ENCODE measurements at regions not wholly inside any gene's neighbourhood (a gene's known extent, or its start where the extent isn't known, plus 50 kb on each side); places are given as distances from the start of the nearest gene placed in this dataset.

- Histone ChIP-seq H3K9me3 (ENCODE audit: control insufficient read depth in 1 of 2, low read length in 2 of 2) (no peaks in the 10 kb centered on the region), H3K36me3 (ENCODE audit: control insufficient read depth in 1 of 2, insufficient read depth in 2 of 2, low read length in 2 of 2) (no peaks in the 10 kb centered on the region), H3K4me3 (ENCODE audit: low read depth in 1 of 2, low read length in 2 of 2) (no peak overlapping the region), H3K27ac (ENCODE audit: low read depth, low read length) (no peak overlapping the region), H3K4me1 (ENCODE audit: control insufficient read depth in 1 of 2, insufficient read depth in 2 of 2, low read length in 2 of 2) (no peaks in the 10 kb centered on the region), H3K27me3 (ENCODE audit: control insufficient read depth in 1 of 2, insufficient read depth in 2 of 2, low read length in 2 of 2) (no peaks in the 10 kb centered on the region), H3K9ac (ENCODE audit: low read depth in 1 of 2, low read length in 2 of 2) (no peak overlapping the region)
Measured at GRCh38 chr14:29271669-29272068, 505.1 kb downstream of the FOXG1 start.

DNA sequence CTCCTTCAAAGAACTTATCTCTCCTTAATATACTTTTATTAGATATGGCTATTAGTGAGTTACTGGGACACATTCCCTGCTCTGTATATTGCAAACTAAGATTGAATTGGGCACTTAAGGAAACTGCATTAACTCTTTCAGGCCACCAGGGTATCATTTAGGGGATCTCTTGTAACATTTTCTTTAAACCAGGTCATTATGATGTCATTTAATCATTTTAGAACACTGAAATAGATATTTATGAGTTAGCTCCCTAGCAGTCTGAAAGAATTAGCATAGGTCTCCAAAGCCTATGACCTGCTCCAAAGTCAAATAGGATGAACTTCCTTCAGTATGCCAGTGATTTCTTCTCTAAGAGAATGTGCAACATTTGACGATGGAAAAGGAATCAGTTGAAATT is 506.9 kb downstream of the FOXG1 start:
- no peak overlapping the region for H3K9ac ChIP-seq (ENCODE audit: low read depth in 1 of 2, low read length in 2 of 2)
- H3K27ac ChIP-seq (ENCODE audit: low read depth, low read length), result no peak overlapping the region
- H3K36me3 ChIP-seq (ENCODE audit: control insufficient read depth in 1 of 2, insufficient read depth in 2 of 2, low read length in 2 of 2), result no peaks in the 10 kb centered on the region
- no peaks in the 10 kb centered on the region for H3K9me3 ChIP-seq (ENCODE audit: control insufficient read depth in 1 of 2, low read length in 2 of 2)
- H3K27me3 ChIP-seq (ENCODE audit: control insufficient read depth in 1 of 2, insufficient read depth in 2 of 2, low read length in 2 of 2), result no peaks in the 10 kb centered on the region
- H3K4me1 ChIP-seq (ENCODE audit: control insufficient read depth in 1 of 2, insufficient read depth in 2 of 2, low read length in 2 of 2), result no peaks in the 10 kb centered on the region
- no peak overlapping the region for H3K4me3 ChIP-seq (ENCODE audit: low read depth in 1 of 2, low read length in 2 of 2)

DNA sequence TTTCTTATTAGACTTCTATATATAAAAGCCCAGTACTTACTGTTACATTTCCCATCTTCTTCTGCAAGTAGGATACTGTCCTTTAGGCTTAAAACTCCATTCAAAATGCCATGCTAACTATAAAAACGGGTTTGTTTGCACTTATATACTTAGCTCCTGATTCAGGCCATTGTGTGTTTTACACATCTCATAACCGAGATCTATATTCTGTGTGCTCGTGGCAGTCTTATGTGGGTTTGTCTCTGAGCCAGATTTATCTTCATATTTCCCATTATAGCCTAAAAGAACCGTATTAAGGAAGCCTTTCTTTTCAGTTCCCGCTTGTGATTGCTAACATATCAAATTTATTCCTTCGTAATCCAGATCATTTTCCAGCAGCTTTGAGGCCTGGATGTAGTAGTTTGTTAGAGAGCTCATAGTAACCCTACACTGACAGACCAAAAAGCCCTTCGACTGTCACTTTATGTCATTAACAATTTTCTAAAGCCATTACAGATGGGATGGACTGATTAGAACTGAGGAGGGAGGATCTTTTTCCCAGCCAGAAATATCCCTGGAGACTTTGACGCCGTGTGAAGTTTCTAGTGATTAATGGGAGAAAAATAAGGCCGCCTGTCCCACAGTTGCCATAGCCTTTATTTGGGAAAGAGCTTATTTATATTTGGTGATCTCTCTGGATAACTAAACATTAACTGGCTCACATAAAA is 508.5 kb downstream of the FOXG1 start:
- Histone ChIP-seq H3K27ac (ENCODE audit: low read depth, low read length) (no peak overlapping the region), H3K4me3 (ENCODE audit: low read depth in 1 of 2, low read length in 2 of 2) (no peak overlapping the region), H3K27me3 (ENCODE audit: control insufficient read depth in 1 of 2, insufficient read depth in 2 of 2, low read length in 2 of 2) (no peaks in the 10 kb centered on the region), H3K4me1 (ENCODE audit: control insufficient read depth in 1 of 2, insufficient read depth in 2 of 2, low read length in 2 of 2) (no peaks in the 10 kb centered on the region), H3K9ac (ENCODE audit: low read depth in 1 of 2, low read length in 2 of 2) (no peak overlapping the region), H3K9me3 (ENCODE audit: control insufficient read depth in 1 of 2, low read length in 2 of 2) (no peaks in the 10 kb centered on the region), H3K36me3 (ENCODE audit: control insufficient read depth in 1 of 2, insufficient read depth in 2 of 2, low read length in 2 of 2) (no peaks in the 10 kb centered on the region)

DNA sequence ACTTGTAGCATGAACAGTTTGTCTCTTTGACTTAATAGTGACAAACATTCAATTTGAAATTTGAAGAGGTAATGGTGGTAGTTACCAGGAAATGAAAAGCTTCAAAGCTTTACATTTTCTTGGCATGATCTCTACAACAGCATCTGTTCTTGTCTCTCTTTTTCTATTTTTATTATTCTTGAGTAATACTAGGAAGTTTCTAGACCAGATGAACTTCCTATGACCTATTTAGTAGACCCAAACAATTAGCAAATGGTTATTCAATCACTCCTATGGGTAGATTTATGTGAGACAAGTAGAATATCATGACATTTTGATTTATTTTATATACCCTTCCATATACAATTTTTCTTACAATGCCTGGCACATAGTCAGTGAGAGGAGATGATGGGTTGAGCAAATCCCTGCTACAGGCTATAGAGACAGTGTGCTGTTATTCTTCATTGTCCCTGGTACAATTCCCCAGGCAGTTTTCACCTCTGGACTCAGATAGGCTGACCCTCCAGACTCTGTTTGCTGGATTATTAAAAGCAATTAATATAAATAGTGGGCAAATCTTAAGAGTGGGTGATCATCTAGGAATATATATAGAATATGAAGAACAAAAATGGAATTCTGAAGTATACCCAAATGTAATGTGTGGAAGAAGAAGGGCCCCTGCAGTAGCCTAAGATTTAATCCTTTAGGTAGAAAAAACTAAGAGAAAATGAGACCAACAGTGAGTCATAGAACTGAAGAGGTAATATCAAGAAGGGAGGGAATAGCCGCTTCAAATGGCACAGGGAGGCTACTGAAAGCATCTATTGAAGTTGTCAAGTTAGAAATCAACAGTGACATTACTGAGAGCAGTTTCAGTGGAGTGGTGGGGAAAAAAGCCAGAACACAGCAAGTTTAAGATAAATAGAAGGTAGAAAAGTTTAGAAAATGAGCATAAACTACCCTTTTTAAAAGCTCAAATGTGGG is 512.0 kb downstream of the FOXG1 start:
- H3K36me3 ChIP-seq (ENCODE audit: control insufficient read depth in 1 of 2, insufficient read depth in 2 of 2, low read length in 2 of 2), result no peaks in the 10 kb centered on the region
- H3K27me3 ChIP-seq (ENCODE audit: control insufficient read depth in 1 of 2, insufficient read depth in 2 of 2, low read length in 2 of 2), result no peaks in the 10 kb centered on the region
- no peaks in the 10 kb centered on the region for H3K9me3 ChIP-seq (ENCODE audit: control insufficient read depth in 1 of 2, low read length in 2 of 2)
- no peaks in the 10 kb centered on the region for H3K4me1 ChIP-seq (ENCODE audit: control insufficient read depth in 1 of 2, insufficient read depth in 2 of 2, low read length in 2 of 2)
- H3K9ac ChIP-seq (ENCODE audit: low read depth in 1 of 2, low read length in 2 of 2), result no peak overlapping the region
- H3K4me3 ChIP-seq (ENCODE audit: low read depth in 1 of 2, low read length in 2 of 2), result no peak overlapping the region
- no peak overlapping the region for H3K27ac ChIP-seq (ENCODE audit: low read depth, low read length)

GRCh38 chr14:29282169-29282568 is 515.6 kb downstream of the FOXG1 start:
- no peaks in the 10 kb centered on the region for H3K4me1 ChIP-seq (ENCODE audit: control insufficient read depth in 1 of 2, insufficient read depth in 2 of 2, low read length in 2 of 2)
- H3K9ac ChIP-seq (ENCODE audit: low read depth in 1 of 2, low read length in 2 of 2), result no peak overlapping the region
- no peaks in the 10 kb centered on the region for H3K27me3 ChIP-seq (ENCODE audit: control insufficient read depth in 1 of 2, insufficient read depth in 2 of 2, low read length in 2 of 2)
- no peak overlapping the region for H3K4me3 ChIP-seq (ENCODE audit: low read depth in 1 of 2, low read length in 2 of 2)
- no peaks in the 10 kb centered on the region for H3K9me3 ChIP-seq (ENCODE audit: control insufficient read depth in 1 of 2, low read length in 2 of 2)
- H3K36me3 ChIP-seq (ENCODE audit: control insufficient read depth in 1 of 2, insufficient read depth in 2 of 2, low read length in 2 of 2), result no peaks in the 10 kb centered on the region
- no peak overlapping the region for H3K27ac ChIP-seq (ENCODE audit: low read depth, low read length)

DNA sequence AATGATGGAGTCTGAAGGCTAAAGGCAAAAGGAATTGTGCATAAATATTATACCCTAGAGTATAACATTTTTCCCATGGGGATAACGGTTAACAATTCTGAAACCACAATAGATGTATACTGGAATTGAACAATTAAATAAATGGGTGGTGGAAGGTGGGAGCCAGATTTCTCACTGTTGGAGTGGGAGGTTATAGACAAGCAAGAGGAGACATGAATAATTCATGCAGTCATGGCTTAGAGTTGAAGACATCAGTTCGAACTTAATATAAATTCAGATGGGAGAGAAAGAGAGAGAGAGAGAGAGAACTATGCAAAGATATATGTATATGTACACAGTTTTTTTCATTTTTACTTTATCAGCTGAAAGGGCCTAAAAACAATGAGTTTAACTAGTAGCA is 523.9 kb downstream of the FOXG1 start:
- H3K36me3 ChIP-seq (ENCODE audit: control insufficient read depth in 1 of 2, insufficient read depth in 2 of 2, low read length in 2 of 2), result no peaks in the 10 kb centered on the region
- H3K9ac ChIP-seq (ENCODE audit: low read depth in 1 of 2, low read length in 2 of 2), result no peak overlapping the region
- H3K4me3 ChIP-seq (ENCODE audit: low read depth in 1 of 2, low read length in 2 of 2), result no peak overlapping the region
- no peaks in the 10 kb centered on the region for H3K27me3 ChIP-seq (ENCODE audit: control insufficient read depth in 1 of 2, insufficient read depth in 2 of 2, low read length in 2 of 2)
- H3K9me3 ChIP-seq (ENCODE audit: control insufficient read depth in 1 of 2, low read length in 2 of 2), result peaks cover 3 to 16% of the 10 kb centered on the region in 2 donors
- no peaks in the 10 kb centered on the region for H3K4me1 ChIP-seq (ENCODE audit: control insufficient read depth in 1 of 2, insufficient read depth in 2 of 2, low read length in 2 of 2)
- H3K27ac ChIP-seq (ENCODE audit: low read depth, low read length), result no peak overlapping the region

DNA sequence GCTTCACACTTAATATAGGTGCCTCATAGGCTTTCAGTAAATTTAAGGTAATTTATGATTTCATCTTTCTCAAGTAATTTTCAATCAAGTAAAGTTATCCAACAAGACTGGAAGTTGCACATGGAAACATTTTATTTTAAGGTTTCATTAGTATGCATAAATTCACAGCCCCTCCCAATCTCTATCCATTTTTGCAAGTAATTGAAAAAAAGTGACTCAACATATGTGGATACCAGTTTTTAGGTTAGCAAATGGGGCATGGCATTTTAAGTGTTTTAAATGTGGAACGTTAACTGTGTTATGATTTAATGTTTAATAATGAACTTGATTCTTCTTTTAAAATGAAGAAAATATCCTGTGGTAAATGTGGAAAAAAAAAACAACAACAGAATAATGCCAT is 532.8 kb downstream of the FOXG1 start:
- peaks cover 0 to 12% of the 10 kb centered on the region in 2 donors for H3K9me3 ChIP-seq (ENCODE audit: control insufficient read depth in 1 of 2, low read length in 2 of 2)
- H3K4me3 ChIP-seq (ENCODE audit: low read depth in 1 of 2, low read length in 2 of 2), result no peak overlapping the region
- H3K36me3 ChIP-seq (ENCODE audit: control insufficient read depth in 1 of 2, insufficient read depth in 2 of 2, low read length in 2 of 2), result no peaks in the 10 kb centered on the region
- H3K9ac ChIP-seq (ENCODE audit: low read depth in 1 of 2, low read length in 2 of 2), result no peak overlapping the region
- H3K27me3 ChIP-seq (ENCODE audit: control insufficient read depth in 1 of 2, insufficient read depth in 2 of 2, low read length in 2 of 2), result no peaks in the 10 kb centered on the region
- no peak overlapping the region for H3K27ac ChIP-seq (ENCODE audit: low read depth, low read length)
- no peaks in the 10 kb centered on the region for H3K4me1 ChIP-seq (ENCODE audit: control insufficient read depth in 1 of 2, insufficient read depth in 2 of 2, low read length in 2 of 2)

DNA sequence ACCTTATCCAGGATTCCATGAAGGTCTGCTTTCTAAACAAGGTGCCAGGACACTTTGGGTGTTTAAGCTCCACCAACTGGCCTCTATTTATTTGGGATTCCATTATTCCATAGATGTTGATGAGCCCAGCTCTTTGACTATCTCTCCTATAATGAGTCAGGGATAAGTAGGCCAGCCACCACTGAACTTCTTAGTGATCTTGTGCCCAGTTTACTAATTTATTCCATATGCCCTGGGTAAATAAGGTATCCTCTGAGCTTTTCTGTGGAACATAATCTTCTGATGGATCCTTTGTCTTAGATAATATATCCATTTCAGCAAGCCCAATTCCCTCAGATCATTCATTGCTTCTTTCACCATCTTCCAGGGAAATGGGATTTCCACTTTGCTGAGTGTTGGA is 535.0 kb downstream of the FOXG1 start:
- H3K27me3 ChIP-seq (ENCODE audit: control insufficient read depth in 1 of 2, insufficient read depth in 2 of 2, low read length in 2 of 2), result no peaks in the 10 kb centered on the region
- no peak overlapping the region for H3K27ac ChIP-seq (ENCODE audit: low read depth, low read length)

DNA sequence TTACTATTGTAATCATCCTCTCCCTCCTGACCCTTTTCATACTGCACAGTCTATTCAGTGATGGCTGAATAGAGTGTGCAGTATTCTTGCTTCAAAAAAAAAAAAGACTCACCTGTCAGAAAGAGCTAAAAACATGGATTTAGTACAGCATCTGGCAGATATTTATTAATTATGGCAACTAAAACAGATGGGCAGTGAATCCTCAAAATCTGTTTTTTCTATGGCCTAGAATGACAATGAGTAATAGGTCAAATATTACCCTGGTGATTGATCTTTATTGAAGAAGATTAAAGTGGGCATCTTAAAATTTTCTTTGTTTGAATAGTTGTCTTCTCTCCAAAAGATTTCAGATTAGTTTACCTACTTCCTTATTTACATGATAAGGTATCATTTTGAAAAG is 543.6 kb downstream of the FOXG1 start:
- no peaks in the 10 kb centered on the region for H3K36me3 ChIP-seq (ENCODE audit: control insufficient read depth in 1 of 2, insufficient read depth in 2 of 2, low read length in 2 of 2)
- H3K4me3 ChIP-seq (ENCODE audit: low read depth in 1 of 2, low read length in 2 of 2), result no peak overlapping the region
- no peak overlapping the region for H3K9ac ChIP-seq (ENCODE audit: low read depth in 1 of 2, low read length in 2 of 2)
- H3K9me3 ChIP-seq (ENCODE audit: control insufficient read depth in 1 of 2, low read length in 2 of 2), result no peaks in the 10 kb centered on the region
- H3K27ac ChIP-seq (ENCODE audit: low read depth, low read length), result no peak overlapping the region
- no peaks in the 10 kb centered on the region for H3K4me1 ChIP-seq (ENCODE audit: control insufficient read depth in 1 of 2, insufficient read depth in 2 of 2, low read length in 2 of 2)
- no peaks in the 10 kb centered on the region for H3K27me3 ChIP-seq (ENCODE audit: control insufficient read depth in 1 of 2, insufficient read depth in 2 of 2, low read length in 2 of 2)

More for the DNA sequence above, 535.0 kb downstream of the FOXG1 start:
- Histone ChIP-seq H3K9ac (ENCODE audit: low read depth in 1 of 2, low read length in 2 of 2) (no peak overlapping the region), H3K4me3 (ENCODE audit: low read depth in 1 of 2, low read length in 2 of 2) (no peak overlapping the region), H3K9me3 (ENCODE audit: control insufficient read depth in 1 of 2, low read length in 2 of 2) (no peaks in the 10 kb centered on the region), H3K4me1 (ENCODE audit: control insufficient read depth in 1 of 2, insufficient read depth in 2 of 2, low read length in 2 of 2) (no peaks in the 10 kb centered on the region), H3K36me3 (ENCODE audit: control insufficient read depth in 1 of 2, insufficient read depth in 2 of 2, low read length in 2 of 2) (no peaks in the 10 kb centered on the region)

DNA sequence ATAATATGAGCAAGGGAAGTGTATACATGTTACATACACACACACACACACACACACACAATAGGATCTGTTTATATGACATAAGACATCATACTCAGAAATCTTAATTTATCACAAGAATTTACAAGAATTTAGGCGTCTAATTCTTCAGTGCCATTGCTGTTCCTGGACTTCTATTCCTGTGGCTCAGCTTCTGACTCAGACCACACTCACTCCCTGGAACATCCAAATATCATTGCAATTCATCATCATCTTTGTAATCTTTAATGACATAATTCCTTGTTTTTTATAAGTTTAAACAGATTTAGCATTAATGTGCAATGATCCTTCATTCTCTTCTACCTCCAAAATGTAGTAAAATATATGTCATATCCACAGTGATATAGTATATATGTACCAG is 544.2 kb downstream of the FOXG1 start:
- Histone ChIP-seq H3K9ac (ENCODE audit: low read depth in 1 of 2, low read length in 2 of 2) (no peak overlapping the region), H3K4me1 (ENCODE audit: control insufficient read depth in 1 of 2, insufficient read depth in 2 of 2, low read length in 2 of 2) (no peaks in the 10 kb centered on the region), H3K27me3 (ENCODE audit: control insufficient read depth in 1 of 2, insufficient read depth in 2 of 2, low read length in 2 of 2) (no peaks in the 10 kb centered on the region), H3K9me3 (ENCODE audit: control insufficient read depth in 1 of 2, low read length in 2 of 2) (no peaks in the 10 kb centered on the region), H3K4me3 (ENCODE audit: low read depth in 1 of 2, low read length in 2 of 2) (no peak overlapping the region), H3K27ac (ENCODE audit: low read depth, low read length) (no peak overlapping the region), H3K36me3 (ENCODE audit: control insufficient read depth in 1 of 2, insufficient read depth in 2 of 2, low read length in 2 of 2) (no peaks in the 10 kb centered on the region)

All from duodenal mucosa (tissue), 2 donors.